ENCODE measurements at regions not wholly inside any gene's neighbourhood (a gene's known extent, or its start where the extent isn't known, plus 50 kb on each side); places are given as distances from the start of the nearest gene placed in this dataset.

GRCh38 chr2:144801766-144802165, 281.8 kb upstream of the ZEB2 start:
- H3K27ac ChIP-seq: no peak overlapping the region
- TF ChIP-seq CTCF (IDR thresholded peaks at IDR 0.05): no peak
- no peak overlapping the region for H3K9ac ChIP-seq
- no peaks in the 10 kb centered on the region for H3K79me2 ChIP-seq
- H3K4me3 ChIP-seq (ENCODE audit: low read depth, low read length): no peak overlapping the region
- H2AFZ ChIP-seq: no peak overlapping the region
- no peaks in the 10 kb centered on the region for H3K36me3 ChIP-seq (ENCODE audit: control insufficient read depth, insufficient read depth, low read length)
- no peaks in the 10 kb centered on the region for H3K4me1 ChIP-seq
- H3K27me3 ChIP-seq (ENCODE audit: control insufficient read depth, insufficient read depth, low read length): no peaks in the 10 kb centered on the region
- H3K9me3 ChIP-seq (ENCODE audit: control insufficient read depth, low read length): no peaks in the 10 kb centered on the region
- H3K4me2 ChIP-seq (ENCODE audit: low read length): no peak overlapping the region

- H3K4me2 ChIP-seq (ENCODE audit: low read length): no peak overlapping the region
- H3K27ac ChIP-seq: no peak overlapping the region
- H3K36me3 ChIP-seq (ENCODE audit: control insufficient read depth, insufficient read depth, low read length): no peaks in the 10 kb centered on the region
- no peaks in the 10 kb centered on the region for H3K4me1 ChIP-seq
- H2AFZ ChIP-seq: no peak overlapping the region
- no peak overlapping the region for H3K9ac ChIP-seq
- H3K4me3 ChIP-seq (ENCODE audit: low read depth, low read length): no peak overlapping the region
- H3K79me2 ChIP-seq: no peaks in the 10 kb centered on the region
- H3K9me3 ChIP-seq (ENCODE audit: control insufficient read depth, low read length): no peaks in the 10 kb centered on the region
- no peak for TF ChIP-seq CTCF (IDR thresholded peaks at IDR 0.05)
- no peaks in the 10 kb centered on the region for H3K27me3 ChIP-seq (ENCODE audit: control insufficient read depth, insufficient read depth, low read length)
Measured at GRCh38 chr2:144801325-144801724, 281.4 kb upstream of the ZEB2 start.

GRCh38 chr2:144798989-144799388, 279.1 kb upstream of the ZEB2 start:
- Histone ChIP-seq H2AFZ (no peak overlapping the region), H3K4me2 (ENCODE audit: low read length) (no peak overlapping the region), H3K9me3 (ENCODE audit: control insufficient read depth, low read length) (no peaks in the 10 kb centered on the region), H3K27me3 (ENCODE audit: control insufficient read depth, insufficient read depth, low read length) (no peaks in the 10 kb centered on the region), H3K27ac (no peak overlapping the region), H3K4me3 (ENCODE audit: low read depth, low read length) (no peak overlapping the region), H3K9ac (no peak overlapping the region), H3K79me2 (no peaks in the 10 kb centered on the region), H3K36me3 (ENCODE audit: control insufficient read depth, insufficient read depth, low read length) (no peaks in the 10 kb centered on the region), H3K4me1 (no peaks in the 10 kb centered on the region)
- no peak for TF ChIP-seq CTCF (IDR thresholded peaks at IDR 0.05)

- no peaks in the 10 kb centered on the region for H3K4me1 ChIP-seq
- no peak overlapping the region for H3K9ac ChIP-seq
- no peak overlapping the region for H3K4me3 ChIP-seq (ENCODE audit: low read depth, low read length)
- no peaks in the 10 kb centered on the region for H3K79me2 ChIP-seq
- no peak overlapping the region for H3K4me2 ChIP-seq (ENCODE audit: low read length)
- H3K36me3 ChIP-seq (ENCODE audit: control insufficient read depth, insufficient read depth, low read length): no peaks in the 10 kb centered on the region
- H2AFZ ChIP-seq: no peak overlapping the region
- no peaks in the 10 kb centered on the region for H3K9me3 ChIP-seq (ENCODE audit: control insufficient read depth, low read length)
- TF ChIP-seq CTCF (IDR thresholded peaks at IDR 0.05): no peak
- no peaks in the 10 kb centered on the region for H3K27me3 ChIP-seq (ENCODE audit: control insufficient read depth, insufficient read depth, low read length)
- H3K27ac ChIP-seq: no peak overlapping the region
Measured at GRCh38 chr2:144798034-144798433, 278.1 kb upstream of the ZEB2 start.

GRCh38 chr2:144796936-144797335, 277.0 kb upstream of the ZEB2 start:
- Histone ChIP-seq H3K4me1 (no peaks in the 10 kb centered on the region), H3K27me3 (ENCODE audit: control insufficient read depth, insufficient read depth, low read length) (no peaks in the 10 kb centered on the region), H3K4me3 (ENCODE audit: low read depth, low read length) (no peak overlapping the region), H3K36me3 (ENCODE audit: control insufficient read depth, insufficient read depth, low read length) (no peaks in the 10 kb centered on the region), H2AFZ (no peak overlapping the region), H3K4me2 (ENCODE audit: low read length) (no peak overlapping the region), H3K9me3 (ENCODE audit: control insufficient read depth, low read length) (no peaks in the 10 kb centered on the region), H3K79me2 (no peaks in the 10 kb centered on the region), H3K9ac (no peak overlapping the region), H3K27ac (no peak overlapping the region)
- TF ChIP-seq CTCF (IDR thresholded peaks at IDR 0.05): no peak

All from parathyroid adenoma (tissue), 2 donors.